ENCODE measurements at regions not wholly inside any gene's neighbourhood (a gene's known extent, or its start where the extent isn't known, plus 50 kb on each side); places are given as distances from the start of the nearest gene placed in this dataset.
"Not testable (repeated sequence)": the region's sequence is repeated elsewhere in the genome, so short reads cannot be mapped to it uniquely, and the experiment has no call there.

GRCh38 chr3:158026236-158026635 lies 80.0 kb downstream of the SHOX2 start:
- DNase-seq = no peak

- DNase-seq = not testable (repeated sequence)
Measured at GRCh38 chr3:158019897-158020296, 86.3 kb downstream of the SHOX2 start.

GRCh38 chr3:158018462-158018861 lies 87.8 kb downstream of the SHOX2 start:
- no peak for DNase-seq

- no peak for DNase-seq
Measured at GRCh38 chr3:158012901-158013300, 93.3 kb downstream of the SHOX2 start.

- peak; percentile 29 for DNase-seq
Measured at GRCh38 chr3:158005391-158006100, 100.7 kb downstream of the SHOX2 start.

- no peak for DNase-seq
Measured at GRCh38 chr3:157999246-157999645, 107.0 kb downstream of the SHOX2 start.

- no peak for DNase-seq
Measured at GRCh38 chr3:157982359-157982758, 123.9 kb downstream of the SHOX2 start.

GRCh38 chr3:157981819-157982218 lies 124.4 kb downstream of the SHOX2 start:
- DNase-seq = no peak

- no peak for DNase-seq
Measured at GRCh38 chr3:157979022-157979421, 127.2 kb downstream of the SHOX2 start.

GRCh38 chr3:157961665-157962064 lies 144.6 kb downstream of the SHOX2 start:
- no peak for DNase-seq

GRCh38 chr3:157958457-157958856 lies 147.8 kb downstream of the SHOX2 start:
- peak; percentile 98 for DNase-seq

GRCh38 chr3:157956850-157957249 lies 149.4 kb downstream of the SHOX2 start:
- DNase-seq = peak; percentile 22

GRCh38 chr3:157956176-157956575 lies 150.0 kb downstream of the SHOX2 start:
- DNase-seq = no peak

GRCh38 chr3:157953565-157953964 lies 152.7 kb downstream of the SHOX2 start:
- DNase-seq = no peak

GRCh38 chr3:157948605-157949383 lies 157.4 kb downstream of the SHOX2 start:
- no peak for DNase-seq

GRCh38 chr3:157939166-157939565 lies 167.1 kb downstream of the SHOX2 start:
- no peak for DNase-seq

GRCh38 chr3:157938154-157938779 lies 168.0 kb downstream of the SHOX2 start:
- no peak for DNase-seq

GRCh38 chr3:157931517-157931916 lies 174.7 kb downstream of the SHOX2 start:
- DNase-seq = no peak

- DNase-seq = no peak
Measured at GRCh38 chr3:157930000-157930780, 176.0 kb downstream of the SHOX2 start.

GRCh38 chr3:157926822-157927221 lies 179.4 kb downstream of the SHOX2 start:
- no peak for DNase-seq

GRCh38 chr3:157922614-157923013 lies 183.6 kb downstream of the SHOX2 start:
- no peak for DNase-seq

GRCh38 chr3:157921811-157922210 lies 184.4 kb downstream of the SHOX2 start:
- DNase-seq = peak; percentile 52
